ENCODE measurements at regions not wholly inside any gene's neighbourhood (a gene's known extent, or its start where the extent isn't known, plus 50 kb on each side); places are given as distances from the start of the nearest gene placed in this dataset.
A peak's percentile ranks its signal among the peaks of the same experiment; 100 is the strongest.

GRCh38 chr15:31485911-31486461 lies 159.4 kb downstream of the KLF13 start:
- Mint-ChIP-seq H3K4me3 (no peak overlapping the region), H3K27me3 (peaks cover 10% of the 10 kb centered on the region), H3K4me1 (peaks cover 71% of the 10 kb centered on the region), H3K27ac (no peak overlapping the region), H3K9me3 (peaks cover 2% of the 10 kb centered on the region), H3K36me3 (ENCODE audit: low read depth) (peaks cover 3% of the 10 kb centered on the region)
- no peak for DNase-seq
- no peak for ATAC-seq

- ATAC-seq (no peak), DNase-seq (no peak)
- H3K9me3 Mint-ChIP-seq: peaks cover 7% of the 10 kb centered on the region
- peaks cover 70% of the 10 kb centered on the region for H3K4me1 Mint-ChIP-seq
- peaks cover 10% of the 10 kb centered on the region for H3K27me3 Mint-ChIP-seq
- H3K27ac Mint-ChIP-seq: no peak overlapping the region
- H3K36me3 Mint-ChIP-seq (ENCODE audit: low read depth): peaks cover 3% of the 10 kb centered on the region
- H3K4me3 Mint-ChIP-seq: no peak overlapping the region
Observed at GRCh38 chr15:31486506-31486905, 159.9 kb downstream of the KLF13 start.

GRCh38 chr15:31486906-31487695 lies 160.5 kb downstream of the KLF13 start:
- Mint-ChIP-seq H3K36me3 (ENCODE audit: low read depth) (peaks cover 9% of the 10 kb centered on the region), H3K27ac (peak overlapping the region; percentile 18), H3K9me3 (peaks cover 12% of the 10 kb centered on the region), H3K27me3 (peaks cover 10% of the 10 kb centered on the region), H3K4me1 (peaks cover 65% of the 10 kb centered on the region), H3K4me3 (no peak overlapping the region)
- DNase-seq (no peak), ATAC-seq (no peak)

- Mint-ChIP-seq H3K27me3 (peaks cover 8% of the 10 kb centered on the region), H3K4me3 (peak overlapping the region; percentile 26), H3K9me3 (peaks cover 12% of the 10 kb centered on the region), H3K36me3 (ENCODE audit: low read depth) (peaks cover 9% of the 10 kb centered on the region), H3K27ac (peak overlapping the region; percentile 67), H3K4me1 (peaks cover 58% of the 10 kb centered on the region)
- DNase-seq: peak; percentile 53
- ATAC-seq: peak; percentile 61
Observed at GRCh38 chr15:31487811-31488436, 161.3 kb downstream of the KLF13 start.

- peaks cover 6% of the 10 kb centered on the region for H3K27me3 Mint-ChIP-seq
- DNase-seq (no peak), ATAC-seq (peak; percentile 25)
- H3K4me1 Mint-ChIP-seq: peaks cover 57% of the 10 kb centered on the region
- H3K4me3 Mint-ChIP-seq: peak overlapping the region; percentile 26
- peak overlapping the region; percentile 67 for H3K27ac Mint-ChIP-seq
- peaks cover 19% of the 10 kb centered on the region for H3K9me3 Mint-ChIP-seq
- H3K36me3 Mint-ChIP-seq (ENCODE audit: low read depth): peaks cover 9% of the 10 kb centered on the region
Observed at GRCh38 chr15:31488437-31489204, 162.0 kb downstream of the KLF13 start.

GRCh38 chr15:31489281-31489680 lies 162.6 kb downstream of the KLF13 start:
- H3K9me3 Mint-ChIP-seq: peaks cover 21% of the 10 kb centered on the region
- no peak for DNase-seq
- no peak overlapping the region for H3K27ac Mint-ChIP-seq
- ATAC-seq: no peak
- H3K4me3 Mint-ChIP-seq: no peak overlapping the region
- H3K27me3 Mint-ChIP-seq: peaks cover 5% of the 10 kb centered on the region
- peaks cover 53% of the 10 kb centered on the region for H3K4me1 Mint-ChIP-seq
- peaks cover 9% of the 10 kb centered on the region for H3K36me3 Mint-ChIP-seq (ENCODE audit: low read depth)

GRCh38 chr15:31489801-31490646 lies 163.4 kb downstream of the KLF13 start:
- H3K27ac Mint-ChIP-seq: no peak overlapping the region
- no peak for ATAC-seq
- DNase-seq: peak; percentile 36

GRCh38 chr15:31494786-31495185 lies 168.2 kb downstream of the KLF13 start:
- H3K27ac Mint-ChIP-seq: no peak overlapping the region
- H3K9me3 Mint-ChIP-seq: peaks cover 21% of the 10 kb centered on the region
- peaks cover 13% of the 10 kb centered on the region for H3K4me1 Mint-ChIP-seq
- H3K27me3 Mint-ChIP-seq: no peaks in the 10 kb centered on the region
- no peak overlapping the region for H3K4me3 Mint-ChIP-seq
- peaks cover 9% of the 10 kb centered on the region for H3K36me3 Mint-ChIP-seq (ENCODE audit: low read depth)
- ATAC-seq: no peak
- no peak for DNase-seq

More at GRCh38 chr15:31489801-31490646, 163.4 kb downstream of the KLF13 start:
- no peak overlapping the region for H3K4me3 Mint-ChIP-seq
- peaks cover 47% of the 10 kb centered on the region for H3K4me1 Mint-ChIP-seq
- H3K36me3 Mint-ChIP-seq (ENCODE audit: low read depth): peaks cover 9% of the 10 kb centered on the region
- H3K27me3 Mint-ChIP-seq: no peaks in the 10 kb centered on the region
- H3K9me3 Mint-ChIP-seq: peaks cover 21% of the 10 kb centered on the region

- peaks cover 9% of the 10 kb centered on the region for H3K36me3 Mint-ChIP-seq (ENCODE audit: low read depth)
- no peak overlapping the region for H3K27ac Mint-ChIP-seq
- peaks cover 8% of the 10 kb centered on the region for H3K4me1 Mint-ChIP-seq
- no peak for DNase-seq
- ATAC-seq: no peak
- peaks cover 21% of the 10 kb centered on the region for H3K9me3 Mint-ChIP-seq
- no peak overlapping the region for H3K4me3 Mint-ChIP-seq
- no peaks in the 10 kb centered on the region for H3K27me3 Mint-ChIP-seq
Observed at GRCh38 chr15:31495281-31495680, 168.6 kb downstream of the KLF13 start.

- ATAC-seq: no peak
- Mint-ChIP-seq H3K27ac (no peak overlapping the region), H3K4me1 (no peaks in the 10 kb centered on the region)
Observed at GRCh38 chr15:31497838-31498237, 171.2 kb downstream of the KLF13 start.

GRCh38 chr15:31498329-31498728 lies 171.7 kb downstream of the KLF13 start:
- Mint-ChIP-seq H3K36me3 (ENCODE audit: low read depth) (no peaks in the 10 kb centered on the region), H3K4me3 (no peak overlapping the region), H3K27me3 (no peaks in the 10 kb centered on the region), H3K9me3 (peaks cover 5% of the 10 kb centered on the region), H3K4me1 (no peaks in the 10 kb centered on the region), H3K27ac (no peak overlapping the region)
- DNase-seq: no peak
- ATAC-seq: no peak

More at GRCh38 chr15:31497838-31498237, 171.2 kb downstream of the KLF13 start:
- Mint-ChIP-seq H3K4me3 (no peak overlapping the region), H3K36me3 (ENCODE audit: low read depth) (no peaks in the 10 kb centered on the region), H3K9me3 (peaks cover 8% of the 10 kb centered on the region), H3K27me3 (no peaks in the 10 kb centered on the region)
- no peak for DNase-seq

- H3K36me3 Mint-ChIP-seq (ENCODE audit: low read depth): no peaks in the 10 kb centered on the region
- H3K9me3 Mint-ChIP-seq: peaks cover under 1% of the 10 kb centered on the region
- H3K4me1 Mint-ChIP-seq: no peaks in the 10 kb centered on the region
- ATAC-seq (no peak), DNase-seq (no peak)
- no peaks in the 10 kb centered on the region for H3K27me3 Mint-ChIP-seq
- H3K4me3 Mint-ChIP-seq: no peak overlapping the region
- H3K27ac Mint-ChIP-seq: no peak overlapping the region
Observed at GRCh38 chr15:31498756-31499155, 172.1 kb downstream of the KLF13 start.

GRCh38 chr15:31499236-31499952 lies 172.8 kb downstream of the KLF13 start:
- no peak for DNase-seq
- H3K27me3 Mint-ChIP-seq: no peaks in the 10 kb centered on the region
- H3K27ac Mint-ChIP-seq: no peak overlapping the region
- H3K4me1 Mint-ChIP-seq: no peaks in the 10 kb centered on the region
- no peak overlapping the region for H3K4me3 Mint-ChIP-seq
- ATAC-seq: no peak
- no peaks in the 10 kb centered on the region for H3K9me3 Mint-ChIP-seq
- H3K36me3 Mint-ChIP-seq (ENCODE audit: low read depth): no peaks in the 10 kb centered on the region

Data from activated naive CD8-positive, alpha-beta T cell treated with anti-CD3 and anti-CD28 coated beads, Interleukin-2, amount 50 U/mL, for 24 hours (primary cell).